IPS-NIHi7 (cell line): ENCODE measurements at regions not wholly inside any gene's neighbourhood (a gene's known extent, or its start where the extent isn't known, plus 50 kb on each side); places are given as distances from the start of the nearest gene placed in this dataset.
"Not testable (repeated sequence)": the region's sequence is repeated elsewhere in the genome, so short reads cannot be mapped to it uniquely, and the experiment has no call there.

Source experiments
- DNase-seq: peaks from one replicate; pipeline ENCODE4 v3.0.0; 2012; ENCODE audit warnings: mixed read lengths; ENCODE audit errors: extremely low spot score

DNA sequence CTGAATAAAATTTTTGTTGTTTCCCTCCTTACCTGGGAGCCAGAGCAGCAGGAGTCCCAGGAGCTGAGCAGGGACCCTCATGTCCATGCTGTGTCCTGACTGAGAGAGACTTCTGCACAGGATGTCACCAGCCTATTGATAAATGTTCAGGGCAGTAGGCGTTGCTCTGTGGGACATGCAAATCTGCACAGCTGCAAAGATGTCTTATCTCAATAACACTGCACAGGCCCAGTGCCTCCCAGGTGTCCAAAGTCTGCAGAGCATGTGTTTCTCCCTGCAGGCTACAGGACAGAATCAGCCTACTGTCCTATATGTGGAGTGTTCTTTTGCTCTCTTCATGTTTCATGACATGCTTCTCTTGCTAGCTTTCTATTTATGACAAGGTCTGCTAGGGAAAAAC lies 522.3 kb downstream of the RPIA start:
- not testable (repeated sequence) for DNase-seq

DNA sequence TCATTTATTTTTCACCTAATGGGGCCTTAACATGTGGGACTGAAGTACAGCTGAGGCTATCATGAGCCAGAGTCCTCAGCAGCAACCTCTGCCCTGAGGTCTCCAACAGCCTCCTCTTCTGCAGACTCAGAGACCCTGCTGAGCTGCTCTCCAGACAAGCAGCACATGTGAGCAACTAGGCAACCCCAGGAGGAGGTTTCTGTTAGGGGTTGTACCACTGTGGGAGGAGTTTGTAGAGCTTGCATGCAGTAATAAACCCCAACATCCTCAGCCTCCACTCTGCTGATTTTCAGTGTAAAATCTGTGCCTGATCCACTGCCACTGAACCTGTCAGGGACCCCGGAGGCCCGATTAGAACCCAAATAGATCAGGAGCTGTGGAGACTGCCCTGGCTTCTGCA lies 530.0 kb downstream of the RPIA start:
- DNase-seq, result not testable (repeated sequence)

DNA sequence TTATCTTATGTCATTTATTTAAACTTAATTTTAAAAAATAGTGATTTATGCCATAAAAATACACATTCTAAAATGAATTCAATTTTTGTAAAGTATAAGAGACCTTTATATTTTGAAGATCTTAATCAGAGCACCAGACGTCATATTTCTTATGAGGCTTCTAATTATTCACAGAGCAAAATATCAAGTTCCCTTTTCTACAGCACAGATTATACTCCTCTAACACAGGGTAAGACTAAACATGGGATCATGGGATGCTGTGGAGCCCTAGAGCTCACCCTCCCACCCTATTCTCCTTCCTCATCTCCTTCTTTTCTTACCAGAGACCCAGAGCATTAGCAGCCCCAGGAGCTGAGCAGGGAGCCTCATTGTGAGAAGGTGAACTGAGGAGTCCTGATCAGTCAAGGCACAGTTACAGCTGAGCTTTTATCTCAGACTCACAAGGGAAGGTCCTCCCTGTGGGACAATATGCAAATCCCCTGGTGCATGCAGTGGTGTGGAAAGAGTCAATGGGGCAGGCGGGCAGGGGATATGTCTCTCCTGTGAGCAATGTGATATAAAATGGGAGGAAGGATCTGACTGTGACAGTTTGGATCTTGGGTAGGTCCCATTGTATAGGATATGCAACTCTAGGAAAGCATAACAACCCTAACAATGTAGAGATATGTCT lies 530.7 kb downstream of the RPIA start:
- not testable (repeated sequence) for DNase-seq

DNA sequence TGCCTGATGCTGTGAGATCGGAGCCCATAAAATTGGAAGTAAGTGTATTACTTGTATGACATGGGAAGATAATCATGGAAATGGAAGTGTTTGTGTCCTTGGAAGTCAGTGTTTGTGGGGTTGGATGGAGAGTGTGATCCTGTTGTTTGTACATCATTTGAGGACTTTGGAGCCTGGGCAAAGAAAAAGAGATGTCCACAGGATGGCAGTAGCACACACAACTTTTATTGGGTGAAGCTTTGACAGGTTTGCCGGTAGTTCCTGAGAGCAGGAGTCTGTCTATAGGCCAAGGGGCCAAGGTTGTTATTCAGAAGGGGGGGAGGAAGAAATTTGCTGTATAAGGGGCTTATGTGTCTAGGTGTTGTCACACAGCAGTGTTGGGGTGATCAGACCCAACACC lies 533.3 kb downstream of the RPIA start:
- not testable (repeated sequence) for DNase-seq

DNA sequence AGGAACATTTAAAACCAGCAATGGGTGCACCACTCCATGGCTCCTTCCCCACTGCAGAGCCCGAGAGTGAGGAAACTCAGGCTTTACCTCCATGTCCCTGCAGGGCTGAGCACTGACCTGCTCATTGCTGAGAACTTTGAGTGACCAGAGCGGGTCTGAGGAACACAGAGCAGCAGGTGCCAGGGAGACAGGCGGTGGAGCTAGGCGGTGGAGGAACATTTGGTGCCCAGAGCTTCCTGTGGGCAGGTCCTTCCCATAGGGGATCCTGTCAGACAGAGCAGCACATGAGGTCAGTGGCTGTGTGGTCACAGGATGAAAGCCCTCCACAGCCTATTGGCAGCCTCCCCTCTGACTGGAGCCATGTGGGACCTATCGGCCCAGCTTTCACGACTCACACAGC lies 538.5 kb downstream of the RPIA start:
- not testable (repeated sequence) for DNase-seq

DNA sequence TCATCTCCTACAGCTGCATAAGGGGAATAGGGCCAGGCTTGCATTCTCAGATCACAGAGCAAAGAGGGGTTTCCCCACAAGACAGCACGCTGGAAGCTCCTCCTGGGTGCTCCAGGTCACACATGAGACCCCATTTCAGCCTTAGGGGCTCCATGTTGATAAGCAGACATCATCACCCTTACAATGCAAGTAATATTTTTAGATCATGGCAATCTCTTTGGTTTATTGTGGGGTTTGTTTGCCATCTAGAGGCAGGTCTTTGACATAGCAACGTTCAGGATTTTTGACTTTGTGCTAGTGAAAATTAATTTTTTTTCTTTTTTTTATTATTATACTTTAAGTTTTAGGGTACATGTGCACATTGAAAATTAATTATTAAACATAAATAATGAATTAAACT lies 539.8 kb downstream of the RPIA start:
- DNase-seq, result not testable (repeated sequence)

DNA sequence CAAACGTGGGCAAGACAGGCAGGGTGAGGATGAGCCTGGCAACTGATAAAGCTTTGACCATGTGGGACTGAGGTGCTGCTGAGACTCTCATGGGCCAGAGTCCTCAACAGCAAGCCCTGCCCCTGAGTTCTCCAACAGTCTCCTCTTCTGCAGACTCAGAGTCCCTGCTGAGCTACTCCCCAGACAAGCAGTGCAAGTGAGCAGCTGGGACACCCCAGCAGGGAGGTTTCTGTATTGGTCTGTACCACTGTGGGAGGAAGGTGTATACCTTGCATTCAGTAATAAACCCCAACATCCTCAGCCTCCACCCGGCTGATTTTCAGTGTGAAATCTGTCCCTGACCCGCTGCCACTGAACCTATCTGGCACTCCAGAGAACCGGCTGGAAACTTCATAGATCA lies 542.5 kb downstream of the RPIA start:
- DNase-seq, result not testable (repeated sequence)

DNA sequence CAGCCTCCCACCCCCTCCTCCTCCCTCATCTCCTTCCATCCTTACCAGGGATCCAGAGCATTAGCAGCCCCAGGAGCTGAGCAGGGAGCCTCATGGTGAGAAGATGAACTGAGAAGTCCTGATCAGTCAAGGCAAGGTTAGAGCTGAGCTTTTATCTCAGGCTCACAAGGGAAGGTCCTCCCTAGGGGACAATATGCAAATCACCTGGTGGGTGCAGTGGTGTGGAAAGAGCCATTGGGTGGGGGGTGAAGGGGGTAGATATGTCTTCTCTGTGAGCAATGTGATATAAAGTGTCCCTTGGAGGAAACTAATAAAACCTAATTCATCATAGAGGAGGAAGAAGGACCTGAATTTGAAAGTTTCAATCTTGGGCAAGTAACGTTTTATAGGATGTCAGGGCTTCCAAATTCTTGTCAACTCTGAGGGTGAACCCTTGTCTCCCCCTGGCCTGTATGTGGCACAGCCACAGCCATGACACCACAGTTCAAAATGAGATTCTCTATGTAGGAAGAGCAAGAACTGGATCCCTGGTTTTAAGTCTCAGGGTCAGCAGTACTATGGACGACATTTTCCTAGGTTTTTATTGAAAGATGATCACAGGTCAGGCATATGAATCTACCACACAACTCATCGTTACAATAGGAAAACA lies 543.5 kb downstream of the RPIA start:
- not testable (repeated sequence) for DNase-seq

DNA sequence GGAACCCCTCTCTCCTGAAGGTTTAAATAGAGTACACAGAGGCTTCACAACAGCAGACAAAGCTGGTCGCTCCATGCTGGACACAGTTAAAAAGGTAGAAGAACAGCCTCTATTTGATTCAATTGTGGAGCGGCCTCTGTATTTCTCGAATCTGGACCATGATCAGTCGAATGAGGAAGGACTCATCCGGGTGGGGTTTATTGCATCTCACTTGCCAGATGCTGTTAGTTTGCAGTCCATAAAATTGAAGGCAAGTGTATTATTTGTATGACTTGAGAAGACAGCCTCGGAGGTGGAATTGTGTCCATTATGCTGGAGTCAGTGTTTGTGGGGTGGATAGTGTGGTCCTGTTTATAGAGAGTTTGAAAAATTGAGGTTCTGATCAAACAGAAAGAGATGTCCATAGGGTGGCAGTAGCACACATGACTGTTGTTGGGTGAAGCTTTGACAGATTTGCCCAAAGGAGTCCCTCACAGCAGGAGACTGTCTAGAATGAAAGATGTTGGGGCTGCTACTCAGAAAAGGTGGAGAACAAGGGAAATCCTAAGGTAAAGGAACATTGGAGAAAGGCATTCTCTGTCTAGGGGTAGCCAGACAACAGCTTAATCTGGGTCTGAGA lies 545.5 kb downstream of the RPIA start:
- not testable (repeated sequence) for DNase-seq

DNA sequence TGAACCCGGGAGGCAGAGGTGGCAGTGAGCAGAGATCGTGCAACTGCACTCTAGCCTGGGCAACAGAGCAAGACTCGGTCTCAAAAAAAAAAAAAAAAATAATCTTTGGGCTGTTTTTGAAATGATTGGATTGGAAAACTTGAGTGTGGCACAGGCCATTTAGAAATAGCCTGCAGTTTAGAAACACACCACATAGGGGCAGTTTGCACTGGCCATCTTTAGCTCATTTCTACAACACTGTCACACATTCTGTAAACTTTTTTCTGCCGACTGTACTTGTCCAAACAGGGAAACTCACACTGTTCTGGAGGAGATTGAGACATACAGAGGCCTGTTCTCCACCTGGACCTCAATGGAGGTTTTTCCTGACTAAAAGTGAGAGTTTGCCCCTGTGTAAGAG lies 546.3 kb downstream of the RPIA start:
- not testable (repeated sequence) for DNase-seq

DNA sequence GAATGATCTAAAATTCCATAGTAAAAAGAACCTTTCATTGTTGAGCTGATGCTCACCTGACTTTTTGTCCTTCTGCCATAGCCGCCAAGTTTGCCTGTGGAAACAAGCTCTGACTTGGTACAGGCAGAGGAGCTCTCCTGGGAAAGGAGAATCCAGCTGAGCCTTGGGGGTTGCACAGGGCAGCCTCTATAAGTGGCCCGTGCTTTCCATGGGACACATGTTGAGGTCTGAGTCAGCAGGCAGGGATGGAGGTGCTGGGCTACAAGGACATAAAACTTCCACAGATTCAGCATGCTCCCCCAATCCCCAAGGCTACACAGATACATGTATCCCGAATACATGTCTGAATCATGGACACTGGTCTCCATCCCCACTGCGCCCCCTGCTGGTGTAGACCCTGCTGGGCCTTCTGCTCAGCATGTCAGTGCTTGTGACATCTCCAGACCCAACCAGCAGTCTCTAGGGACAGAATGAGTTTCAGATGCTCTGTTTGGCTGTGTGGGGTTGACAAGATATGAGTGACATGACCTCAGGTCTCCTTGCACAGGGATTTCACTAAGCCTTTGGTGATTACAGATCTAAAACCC lies 551.7 kb downstream of the RPIA start:
- DNase-seq, result not testable (repeated sequence)

DNA sequence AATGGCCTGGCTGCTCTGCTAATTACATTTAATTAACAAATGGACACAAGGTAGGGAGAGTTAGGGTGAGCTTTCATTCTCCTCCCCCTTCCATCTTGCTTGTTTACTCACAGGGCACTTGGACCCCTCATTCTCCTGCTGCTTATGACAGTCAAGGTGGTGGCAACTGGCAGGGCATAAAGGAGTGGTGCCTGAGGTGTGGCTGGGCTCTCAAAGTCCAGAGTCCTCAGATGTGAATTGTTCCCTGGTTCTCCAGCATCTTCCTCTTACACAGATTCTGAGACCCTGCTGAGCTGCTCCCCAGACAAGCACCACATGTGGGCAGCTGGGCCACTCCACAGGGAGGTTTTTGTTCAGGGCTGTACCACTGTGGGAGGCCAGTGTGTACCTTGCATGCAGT lies 552.9 kb downstream of the RPIA start:
- DNase-seq, result not testable (repeated sequence)

DNA sequence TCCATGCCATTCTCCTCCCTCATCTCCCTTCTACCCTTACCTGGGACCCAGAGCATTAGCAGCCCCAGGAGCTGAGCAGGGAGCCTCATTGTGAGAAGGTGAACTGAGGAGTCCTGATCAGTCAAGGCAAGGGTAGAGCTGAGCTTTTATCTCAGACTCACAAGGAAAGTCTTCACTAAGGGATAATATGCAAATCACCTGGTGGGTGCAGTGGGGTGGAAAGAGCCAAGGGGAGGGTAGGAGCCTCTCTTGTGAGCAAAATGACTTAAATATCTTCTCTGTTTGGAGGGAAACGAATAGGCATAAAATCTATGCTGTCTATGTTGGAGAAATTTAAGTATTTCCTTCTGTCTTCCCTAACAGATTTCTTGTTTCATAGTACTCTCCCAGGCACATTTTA lies 554.0 kb downstream of the RPIA start:
- not testable (repeated sequence) for DNase-seq

DNA sequence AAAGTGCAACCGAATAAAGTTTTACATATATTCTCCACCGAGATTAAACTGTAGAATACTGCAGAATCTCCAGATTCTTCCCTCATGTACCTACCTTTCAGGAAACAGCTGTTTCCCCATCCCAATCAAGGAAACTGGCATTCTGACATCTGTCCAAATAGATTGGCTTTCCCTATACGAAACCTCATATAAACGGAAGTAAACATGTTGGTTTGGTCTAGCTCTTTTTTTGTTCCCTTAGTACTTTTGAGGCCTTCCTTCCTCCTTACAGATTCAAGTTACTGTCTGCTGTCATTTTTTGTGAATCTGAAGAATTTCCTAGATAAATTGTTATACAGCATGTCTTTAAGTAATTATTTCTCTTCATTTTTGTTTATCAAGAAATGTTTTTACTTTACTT lies 554.6 kb downstream of the RPIA start:
- DNase-seq, result not testable (repeated sequence)

DNA sequence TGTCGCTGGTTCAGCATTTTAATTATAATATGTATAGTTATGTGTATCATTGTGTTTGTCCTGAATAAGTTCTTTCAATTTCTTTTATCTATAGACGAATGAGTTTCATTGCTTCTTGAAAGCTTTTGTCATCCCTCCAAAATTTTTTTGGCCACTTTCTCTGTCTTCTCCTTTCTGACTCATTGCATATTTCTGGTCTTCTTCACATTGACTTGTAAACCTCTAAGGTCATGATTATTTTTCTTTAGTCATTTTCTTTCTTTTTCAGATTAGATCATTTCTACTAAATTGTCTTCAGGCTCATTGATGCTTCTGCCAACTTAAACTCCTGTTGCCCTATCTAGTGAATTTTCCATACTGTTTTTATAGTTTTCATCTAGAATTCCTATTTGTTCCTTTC lies 555.1 kb downstream of the RPIA start:
- DNase-seq, result not testable (repeated sequence)

DNA sequence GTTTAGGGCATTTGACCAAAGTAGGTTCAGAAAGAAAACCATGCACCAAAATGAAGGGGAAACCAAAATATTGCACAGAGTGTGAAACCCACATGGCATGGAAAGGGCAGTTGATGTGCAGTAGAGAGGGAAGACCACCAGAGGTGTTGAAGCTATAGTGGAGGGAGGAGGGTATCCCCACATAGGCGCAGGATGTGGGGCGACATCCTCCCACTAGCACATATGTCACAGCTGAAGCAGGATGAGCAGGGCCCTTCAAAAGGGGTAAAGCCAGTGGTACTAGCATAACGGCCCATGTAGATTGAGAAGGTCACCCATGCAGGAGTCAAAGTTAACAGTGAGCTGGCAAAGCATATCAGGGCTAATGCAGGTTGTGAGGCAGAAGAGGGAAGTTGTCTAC lies 563.5 kb downstream of the RPIA start:
- not testable (repeated sequence) for DNase-seq

DNA sequence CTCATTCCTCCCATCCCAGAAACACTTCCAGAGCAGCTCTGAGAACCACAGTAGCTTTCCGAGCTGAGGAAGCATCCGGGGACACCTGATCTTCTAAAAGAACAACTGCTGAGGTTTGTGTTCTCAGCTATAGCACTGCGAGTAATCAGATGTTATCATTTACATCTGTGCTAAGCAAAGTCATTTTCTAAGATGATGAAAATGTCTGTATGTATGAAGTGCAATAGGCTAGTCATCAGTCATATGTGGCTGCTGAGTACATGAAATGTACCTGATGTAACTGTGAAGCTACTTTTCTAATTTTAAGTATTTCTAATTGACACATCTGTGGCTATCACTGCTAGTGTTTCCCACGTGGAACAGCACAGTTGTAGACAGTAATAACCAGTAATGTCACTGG lies 582.0 kb downstream of the RPIA start:
- not testable (repeated sequence) for DNase-seq

DNA sequence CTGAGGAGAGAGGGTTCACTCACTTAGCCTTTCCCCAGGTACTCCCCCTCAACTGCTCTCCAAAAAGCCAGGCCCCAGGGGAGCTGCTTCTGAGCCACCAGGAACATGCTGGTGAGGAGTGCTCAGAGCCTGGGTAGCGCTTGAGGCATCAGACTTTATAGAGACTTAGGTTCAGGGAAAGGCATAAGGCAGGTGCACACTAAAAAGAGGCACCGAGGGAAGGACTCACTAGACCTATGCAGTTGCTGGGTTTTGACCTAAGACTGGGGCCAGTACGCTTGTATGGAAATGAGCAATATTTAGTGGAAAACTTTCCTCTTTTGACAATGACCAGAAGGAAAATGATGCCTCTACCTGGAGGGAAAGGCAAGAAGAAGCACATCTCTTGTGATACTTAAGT lies 589.1 kb downstream of the RPIA start:
- DNase-seq, result not testable (repeated sequence)

DNA sequence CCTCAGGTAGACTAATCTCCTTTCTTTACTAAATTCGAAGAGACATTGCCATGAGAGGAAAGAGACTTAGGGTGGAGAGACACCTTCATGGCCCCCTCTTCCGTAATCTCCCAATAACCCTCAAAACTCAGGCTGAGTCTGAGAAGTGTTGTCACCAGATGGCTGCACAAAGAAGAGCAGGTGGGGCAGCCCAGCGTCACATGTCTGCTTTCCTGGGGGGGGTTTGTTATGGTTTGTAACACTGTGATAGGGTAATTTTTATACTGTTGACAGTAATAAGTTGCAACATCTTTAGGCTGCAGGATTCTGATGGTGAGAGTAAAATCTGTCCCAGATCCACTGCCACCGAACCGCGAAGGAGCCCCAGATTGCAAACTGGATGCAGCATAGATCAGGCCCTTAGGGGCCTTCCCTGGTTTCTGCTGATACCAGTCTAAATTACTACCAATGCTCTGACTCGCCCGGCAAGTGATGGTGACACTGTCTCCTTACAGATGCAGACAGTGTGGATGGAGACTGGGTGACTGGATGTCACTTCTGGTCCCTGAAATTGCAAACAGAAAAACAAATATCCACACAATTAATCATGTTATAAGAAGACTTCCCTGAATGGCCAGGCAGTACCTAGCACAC lies 595.1 kb downstream of the RPIA start:
- not testable (repeated sequence) for DNase-seq

DNA sequence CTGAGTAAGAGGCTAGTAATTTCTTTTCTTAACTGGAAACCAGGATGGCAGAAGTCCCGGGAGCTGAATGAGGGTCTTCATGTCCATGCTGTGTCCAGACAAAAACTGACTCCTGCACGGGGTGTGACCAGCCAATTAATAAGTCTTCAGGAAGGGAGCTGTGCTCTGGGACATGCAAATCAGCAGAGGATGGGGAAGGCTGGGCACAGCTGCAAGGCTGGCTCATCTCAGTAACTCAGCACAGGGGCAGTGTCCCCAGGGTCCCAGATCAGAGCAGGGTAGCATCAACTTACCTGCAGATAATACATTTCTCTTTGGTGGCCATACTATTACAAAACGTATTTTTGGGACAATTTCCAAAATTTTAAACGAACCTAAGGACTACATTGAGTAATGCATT lies 595.6 kb downstream of the RPIA start:
- not testable (repeated sequence) for DNase-seq

DNA sequence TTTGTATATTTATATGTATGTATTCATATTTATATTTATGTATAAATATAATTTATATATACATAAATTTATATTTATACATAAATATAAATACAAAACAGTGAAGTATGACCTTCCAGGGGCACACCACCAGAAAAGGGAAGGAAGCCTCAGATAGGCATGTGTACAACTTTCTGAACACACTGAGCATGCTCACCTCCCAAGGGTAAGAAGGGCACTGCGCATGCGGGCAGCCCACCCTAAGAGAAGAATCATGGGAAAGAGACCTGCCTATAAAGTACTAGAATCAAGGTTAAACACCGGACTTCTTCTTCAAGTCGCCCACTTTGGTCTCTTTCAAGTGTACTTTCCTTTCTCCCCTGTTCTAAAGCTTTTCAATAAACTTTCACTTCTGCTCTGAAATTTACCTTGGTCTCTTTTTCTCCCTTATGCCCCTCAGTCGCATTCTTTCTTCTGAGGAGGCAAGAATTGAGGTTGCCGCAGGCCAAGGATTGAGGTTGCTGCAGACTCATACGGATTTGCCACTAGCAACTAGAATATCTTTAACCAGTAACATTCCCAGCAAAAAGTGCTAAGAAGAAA lies 600.3 kb downstream of the RPIA start:
- not testable (repeated sequence) for DNase-seq

DNA sequence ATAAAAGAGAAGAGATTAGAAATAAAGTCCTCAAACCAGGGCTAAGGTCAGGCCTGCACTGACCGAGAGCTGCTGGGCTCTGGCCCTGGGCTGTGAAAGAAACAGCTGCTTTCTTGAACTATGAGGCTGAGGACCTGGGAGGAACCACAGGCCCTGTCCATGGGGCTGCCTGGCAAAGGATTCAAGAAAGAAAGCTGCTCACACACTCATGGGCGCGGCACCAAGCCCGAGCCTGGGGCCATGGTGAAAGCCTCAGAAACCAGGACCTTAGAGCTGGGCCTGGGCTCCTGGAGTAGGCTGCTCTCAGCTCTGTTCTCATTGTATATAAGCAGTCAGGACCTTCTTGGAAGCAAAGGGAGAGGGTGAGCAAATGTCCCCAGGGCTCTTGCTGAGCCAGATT lies 601.9 kb downstream of the RPIA start:
- not testable (repeated sequence) for DNase-seq
